Kidney epithelial cell (primary cell): ENCODE measurements at regions not wholly inside any gene's neighbourhood (a gene's known extent, or its start where the extent isn't known, plus 50 kb on each side); places are given as distances from the start of the nearest gene placed in this dataset.

Experiments
- DNase-seq: peaks from one replicate; pipeline ENCODE4 v3.0.0-alpha.2; 2010; ENCODE audit warnings: low read depth
- H3K27me3 ChIP-seq: 2 replicates; pipeline ENCODE4 v1.6.0; 2011; ENCODE audit warnings: low read length; ENCODE audit not compliant: control insufficient read depth, insufficient read depth
- H3K36me3 ChIP-seq: 2 replicates; pipeline ENCODE4 v1.5.1; 2011; ENCODE audit warnings: low read length; ENCODE audit not compliant: control insufficient read depth, insufficient read depth
- H3K4me3 ChIP-seq: 2 replicates; pipeline ENCODE4 v1.5.1; 2011; ENCODE audit warnings: low read depth, mild to moderate bottlenecking, control low read depth, low read length
- CTCF ChIP-seq: IDR thresholded peaks from 2 replicates; pipeline ENCODE4 v1.5.1; 2011; ENCODE audit warnings: mild to moderate bottlenecking, moderate library complexity, low read length, control low read depth, inconsistent platforms; ENCODE audit not compliant: insufficient read depth, poor library complexity, severe bottlenecking

GRCh38 chr14:89675590-89675989 lies 258.6 kb upstream of the FOXN3 start:
- H3K27me3 ChIP-seq, result no peaks in the 10 kb centered on the region
- H3K36me3 ChIP-seq, result no peaks in the 10 kb centered on the region
- no peak for TF ChIP-seq CTCF
- no peak overlapping the region for H3K4me3 ChIP-seq
- DNase-seq, result no peak

GRCh38 chr14:89674936-89675335 lies 257.9 kb upstream of the FOXN3 start:
- no peak for TF ChIP-seq CTCF
- H3K27me3 ChIP-seq, result no peaks in the 10 kb centered on the region
- no peak overlapping the region for H3K4me3 ChIP-seq
- no peaks in the 10 kb centered on the region for H3K36me3 ChIP-seq
- no peak for DNase-seq

- no peaks in the 10 kb centered on the region for H3K27me3 ChIP-seq
- H3K4me3 ChIP-seq, result no peak overlapping the region
- TF ChIP-seq CTCF, result no peak
- no peak for DNase-seq
- H3K36me3 ChIP-seq, result no peaks in the 10 kb centered on the region
Measured at GRCh38 chr14:89674240-89674639, 257.2 kb upstream of the FOXN3 start.

GRCh38 chr14:89673512-89674225 lies 256.6 kb upstream of the FOXN3 start:
- no peaks in the 10 kb centered on the region for H3K27me3 ChIP-seq
- no peak for TF ChIP-seq CTCF
- no peak for DNase-seq
- H3K36me3 ChIP-seq, result no peaks in the 10 kb centered on the region
- H3K4me3 ChIP-seq, result no peak overlapping the region

- Histone ChIP-seq H3K27me3 (no peaks in the 10 kb centered on the region), H3K36me3 (no peaks in the 10 kb centered on the region), H3K4me3 (no peak overlapping the region)
- no peak for DNase-seq
- no peak for TF ChIP-seq CTCF
Measured at GRCh38 chr14:89672636-89673511, 255.8 kb upstream of the FOXN3 start.
